GM12878 (cell line): ENCODE measurements at regions not wholly inside any gene's neighbourhood (a gene's known extent, or its start where the extent isn't known, plus 50 kb on each side); places are given as distances from the start of the nearest gene placed in this dataset.

ENCODE experiments used
- ATAC-seq: fragments of 200-7000 bp; cut with Tn5 transposase; 3 replicates; pipeline ENCODE4 v1.9.1; 2020; ENCODE audit warnings: mild to moderate bottlenecking, moderate library complexity
- BruUV-seq: library from RNA; stranded (reverse); fragments of 400-500 nt; replicated peaks from 2 replicates; lab custom pipeline; 2021; lab: Mats Ljungman, UMichigan
- CTCF ChIA-PET: fragments of 300-600 bp; sonication (Branson Sonifier 250); formaldehyde crosslinking; extraction: SDS; loops from one replicate; lab custom pipeline; 2021; ENCODE audit warnings: inconsistent platforms; lab: Yijun Ruan, JAX
- POLR2A ChIA-PET: fragments of 350-600 bp; formaldehyde crosslinking; extraction: SDS; loops from one replicate; lab custom pipeline; 2021; ENCODE audit warnings: inconsistent platforms; lab: Charles Lee
- RAD21 ChIA-PET: fragments of 300-600 bp; sonication (Branson Sonifier 250); formaldehyde crosslinking; loops from one replicate; lab custom pipeline; 2023; ENCODE audit warnings: antibody characterized with exemption; ENCODE audit not compliant: unreplicated experiment; lab: Charles Lee
- SMC1A ChIA-PET: fragments of 300-600 bp; sonication (Branson Sonifier 250); formaldehyde crosslinking; loops from one replicate; lab custom pipeline; 2023; ENCODE audit not compliant: unreplicated experiment, uncharacterized antibody; lab: Charles Lee
- DNase-seq: peaks from one replicate; pipeline ENCODE4 v3.0.0-alpha.2; 2011; ENCODE audit warnings: low read depth, low spot score
- FAIRE-seq: peaks from 3 replicates; lab custom pipeline; 2011; peaks lifted over from hg19 to GRCh38; lab: Jason Lieb, UNC
- H2AFZ ChIP-seq: 2 replicates; pipeline ENCODE4 v1.6.0; 2011; ENCODE audit warnings: low read depth, low read length, control low read depth; ENCODE audit not compliant: control insufficient read depth
- H3K27ac ChIP-seq: 2 replicates; pipeline ENCODE4 v1.5.1; 2011; ENCODE audit warnings: control low read depth; ENCODE audit not compliant: control insufficient read depth, insufficient read depth
- H3K27me3 ChIP-seq, 2 experiments: replicated peaks in 1 of 2; 2 replicates each; pipeline versions ENCODE4 v1.6.0 to v1.6.1; 2011; ENCODE audit warnings: low read length in 1 of 2; ENCODE audit not compliant: control insufficient read depth in 2 of 2, insufficient read depth in 2 of 2
- H3K36me3 ChIP-seq, 2 experiments: 2 replicates each; pipeline ENCODE4 v1.5.1; 2011; ENCODE audit warnings: low read length in 1 of 2; ENCODE audit not compliant: control insufficient read depth in 2 of 2, insufficient read depth in 2 of 2
- H3K4me1 ChIP-seq: 2 replicates; pipeline ENCODE4 v1.6.1; 2011; ENCODE audit warnings: mild to moderate bottlenecking, low read length, moderate library complexity, mixed read lengths; ENCODE audit not compliant: control insufficient read depth, insufficient read depth
- H3K4me2 ChIP-seq: 2 replicates; pipeline ENCODE4 v1.6.0; 2011; ENCODE audit warnings: control low read depth; ENCODE audit not compliant: control insufficient read depth, insufficient read depth
- H3K4me3 ChIP-seq: fragments of 200-600 bp; sonication (generic); 2 replicates; pipeline ENCODE4 v1.5.1; 2016
- H3K79me2 ChIP-seq: 2 replicates; pipeline ENCODE4 v1.6.0; 2011; ENCODE audit warnings: low read length; ENCODE audit not compliant: control insufficient read depth, insufficient read depth
- H3K9ac ChIP-seq: 2 replicates; pipeline ENCODE4 v1.8.0; 2011; ENCODE audit warnings: low read length, control low read depth, mixed read lengths; ENCODE audit not compliant: control insufficient read depth, insufficient read depth
- H3K9me3 ChIP-seq: replicated peaks from 3 replicates; pipeline ENCODE4 v1.5.1; 2011; ENCODE audit warnings: mild to moderate bottlenecking, low read length; ENCODE audit not compliant: control insufficient read depth, insufficient read depth
- H4K20me1 ChIP-seq: 2 replicates; pipeline ENCODE4 v1.6.0; 2011; ENCODE audit not compliant: control insufficient read depth, insufficient read depth
- BCL11A ChIP-seq: IDR thresholded peaks from 2 replicates; pipeline ENCODE4 v1.6.1; 2011; ENCODE audit warnings: low read depth, low read length
- BCL3 ChIP-seq: IDR thresholded peaks from 2 replicates; pipeline ENCODE4 v1.6.1; 2011; ENCODE audit warnings: borderline replicate concordance, low read depth, mild to moderate bottlenecking, moderate library complexity, low read length; ENCODE audit not compliant: insufficient read depth, poor library complexity, severe bottlenecking
- CBX5 ChIP-seq: sonication (generic); IDR thresholded peaks from 2 replicates; pipeline ENCODE4 v1.6.1; 2016; ENCODE audit warnings: low read depth, moderate library complexity, mild to moderate bottlenecking, inconsistent platforms
- CHD4 ChIP-seq: fragments of 200-600 bp; sonication (generic); IDR thresholded peaks from 2 replicates; pipeline ENCODE4 v1.6.1; 2016; ENCODE audit warnings: mild to moderate bottlenecking
- MAX ChIP-seq: IDR thresholded peaks from 2 replicates; pipeline ENCODE4 v1.6.1; 2012; ENCODE audit warnings: low read depth, low read length, improper control_type of control experiment
- NFXL1 ChIP-seq: fragments of 450-650 bp; IDR thresholded peaks from 2 replicates; pipeline ENCODE4 v1.6.1; 2017; ENCODE audit warnings: antibody characterized with exemption, mild to moderate bottlenecking, borderline replicate concordance
- NR2F1 ChIP-seq: fragments of 450-650 bp; conservative IDR thresholded peaks from 2 replicates; pipeline ENCODE4 v1.6.1; 2017; ENCODE audit warnings: mild to moderate bottlenecking
- POLR2AphosphoS2 ChIP-seq: IDR thresholded peaks from 2 replicates; pipeline ENCODE4 v1.6.1; 2011; ENCODE audit warnings: low read depth, mild to moderate bottlenecking, low read length, improper control_type of control experiment, moderate library complexity
- RELB ChIP-seq: fragments of 450-650 bp; IDR thresholded peaks from 2 replicates; pipeline ENCODE4 v1.6.1; 2017; ENCODE audit warnings: low read depth, mild to moderate bottlenecking, moderate library complexity
- SMC3 ChIP-seq: IDR thresholded peaks from 2 replicates; pipeline ENCODE4 v1.6.1; 2011; ENCODE audit warnings: low read length, improper control_type of control experiment, borderline replicate concordance
- TCF3 ChIP-seq: IDR thresholded peaks from 2 replicates; pipeline ENCODE4 v1.6.1; 2012; ENCODE audit warnings: low read depth, mild to moderate bottlenecking, low read length, borderline replicate concordance; ENCODE audit not compliant: insufficient read depth
- ZBTB11 ChIP-seq: fragments of 450-650 bp; formaldehyde crosslinking; IDR thresholded peaks from 2 replicates; pipeline ENCODE4 v1.5.0; 2022; ENCODE audit warnings: mild to moderate bottlenecking, missing genetic modification characterization
- ZNF274 ChIP-seq: IDR thresholded peaks from one replicate; pipeline ENCODE4 v1.8.0; 2011; ENCODE audit not compliant: insufficient read length, insufficient read depth
- ZNF687 ChIP-seq: fragments of 450-650 bp; IDR thresholded peaks from 2 replicates; pipeline ENCODE4 v1.6.1; 2017; ENCODE audit warnings: mild to moderate bottlenecking, moderate library complexity
- WGBS: methylation state at CpG from one replicate; pipeline ENCODE4 v1.1.6; 2016; ENCODE audit warnings: low lambda C conversion rate; ENCODE audit not compliant: insufficient replicate concordance, insufficient coverage; ENCODE audit errors: missing lambda C conversion rate; 5-methylcytosine and 5-hydroxymethylcytosine counted together
- in situ Hi-C: fragments of 300-500 bp; cut with MboI; formaldehyde crosslinking; loops from 9 replicates; pipeline ENCODE4 v1.14.3; 2018; ENCODE audit warnings: mixed read lengths
- intact Hi-C: fragments of 100-400 bp; cut with micrococcal nuclease; formaldehyde crosslinking; loops from one replicate; pipeline ENCODE4 v1.14.2; 2022; ENCODE audit not compliant: unreplicated experiment

GRCh38 chr20:51221103-51221502, 198.2 kb upstream of the KCNG1 start:
- FAIRE-seq (no peak), DNase-seq (no peak), ATAC-seq (no peak)
- SMC1A ChIA-PET = no interaction called here
- in situ Hi-C loops = no loop called here
- Histone ChIP-seq H3K79me2 (no peaks in the 10 kb centered on the region), H4K20me1 (no peaks in the 10 kb centered on the region), H3K27me3 (peaks cover 0 to 5% of the 10 kb centered on the region in 2 experiments; a peak in 1 of 4 replicates), H3K4me1 (no peaks in the 10 kb centered on the region), H3K36me3 (no peaks in the 10 kb centered on the region), H3K4me3 (no peak overlapping the region), H3K9me3 (peaks cover 6% of the 10 kb centered on the region; the same call in 2 of the 3 replicates), H3K4me2 (no peak overlapping the region), H3K9ac (no peak overlapping the region), H2AFZ (no peak overlapping the region), H3K27ac (no peak overlapping the region)
- no TSS peak for BruUV-seq
- no peak for TF ChIP-seq ZNF274
- TF ChIP-seq MAX = no peak
- no peak for TF ChIP-seq POLR2AphosphoS2
- no peak for TF ChIP-seq RELB
- no peak for TF ChIP-seq SMC3
- no peak for TF ChIP-seq BCL3
- TF ChIP-seq NR2F1 = no peak
- no peak for TF ChIP-seq ZBTB11 (CRISPR knock-in tag)
- TF ChIP-seq CBX5 = no peak
- no peak for TF ChIP-seq ZNF687
- no peak for TF ChIP-seq NFXL1
- TF ChIP-seq TCF3 = no peak
- TF ChIP-seq BCL11A = no peak
- no peak for TF ChIP-seq CHD4
- RAD21 ChIA-PET = interaction anchor here (0.5 kb wide), 1 partner anchor 86 kb away, joined by 6 read pairs; no protein-coding TSS in a partner anchor
- WGBS = 60% methylated on average over 4 of the region's 4 CpGs
- POLR2A ChIA-PET = no interaction called here
- intact Hi-C loops = no loop called here
- CTCF ChIA-PET = interaction anchor here (1.0 kb wide), 1 partner anchor 11 kb away, joined by 4 read pairs; no protein-coding TSS in a partner anchor
